ENCODE measurements at regions not wholly inside any gene's neighbourhood (a gene's known extent, or its start where the extent isn't known, plus 50 kb on each side); places are given as distances from the start of the nearest gene placed in this dataset.

DNA sequence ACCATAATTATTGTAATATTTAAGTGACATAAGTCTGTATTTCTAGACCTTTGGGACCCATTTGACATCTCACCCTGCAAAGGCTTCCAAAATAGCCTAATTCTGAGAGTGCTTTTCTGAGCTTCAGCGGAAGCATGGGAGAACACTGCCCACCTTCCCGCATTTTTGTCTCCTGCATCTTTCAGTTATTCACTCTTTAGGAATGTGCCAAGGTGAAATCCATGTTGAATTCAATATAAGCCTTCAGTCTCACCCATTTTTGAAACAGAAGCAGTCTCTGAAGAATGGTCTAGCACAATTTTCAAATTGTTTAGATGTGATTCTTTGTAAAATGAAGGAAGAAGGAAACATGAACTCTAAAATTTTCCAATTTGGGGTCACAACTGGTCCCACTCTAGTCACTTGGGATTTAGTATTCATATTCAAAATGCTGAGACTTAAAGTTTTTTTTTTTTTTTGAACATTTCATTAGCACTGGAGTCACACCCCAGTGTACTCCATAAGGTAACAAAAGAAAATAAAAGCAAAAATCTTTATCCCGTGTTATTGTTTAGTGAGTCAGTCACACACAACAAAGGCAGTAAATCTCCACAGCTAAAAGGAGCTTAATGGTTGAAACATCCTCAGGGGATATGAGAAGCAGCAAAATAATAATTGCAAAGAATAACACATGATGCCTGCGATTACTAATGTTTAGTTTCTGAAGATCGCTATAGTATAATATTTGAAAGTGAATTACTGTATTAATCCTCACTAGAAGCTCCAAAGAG, 479.9 kb upstream of the BTBD3 start:
- Mint-ChIP-seq H3K27me3 (ENCODE audit: low read depth) (no peaks in the 10 kb centered on the region), H3K4me3 (no peak overlapping the region), H3K4me1 (peaks cover 2% of the 10 kb centered on the region), H3K27ac (ENCODE audit: unreplicated experiment) (no peak overlapping the region), H3K36me3 (ENCODE audit: low read depth) (peaks cover 29% of the 10 kb centered on the region), H3K9me3 (peaks cover 33% of the 10 kb centered on the region)
- no peak for DNase-seq (ENCODE audit: low read depth, low spot score)
- TF ChIP-seq, protein P1, sequence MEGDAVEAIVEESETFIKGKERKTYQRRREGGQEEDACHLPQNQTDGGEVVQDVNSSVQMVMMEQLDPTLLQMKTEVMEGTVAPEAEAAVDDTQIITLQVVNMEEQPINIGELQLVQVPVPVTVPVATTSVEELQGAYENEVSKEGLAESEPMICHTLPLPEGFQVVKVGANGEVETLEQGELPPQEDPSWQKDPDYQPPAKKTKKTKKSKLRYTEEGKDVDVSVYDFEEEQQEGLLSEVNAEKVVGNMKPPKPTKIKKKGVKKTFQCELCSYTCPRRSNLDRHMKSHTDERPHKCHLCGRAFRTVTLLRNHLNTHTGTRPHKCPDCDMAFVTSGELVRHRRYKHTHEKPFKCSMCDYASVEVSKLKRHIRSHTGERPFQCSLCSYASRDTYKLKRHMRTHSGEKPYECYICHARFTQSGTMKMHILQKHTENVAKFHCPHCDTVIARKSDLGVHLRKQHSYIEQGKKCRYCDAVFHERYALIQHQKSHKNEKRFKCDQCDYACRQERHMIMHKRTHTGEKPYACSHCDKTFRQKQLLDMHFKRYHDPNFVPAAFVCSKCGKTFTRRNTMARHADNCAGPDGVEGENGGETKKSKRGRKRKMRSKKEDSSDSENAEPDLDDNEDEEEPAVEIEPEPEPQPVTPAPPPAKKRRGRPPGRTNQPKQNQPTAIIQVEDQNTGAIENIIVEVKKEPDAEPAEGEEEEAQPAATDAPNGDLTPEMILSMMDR (conservative IDR thresholded peaks at IDR 0.05), result no peak

GRCh38 chr20:11438412-11438811, 479.3 kb upstream of the BTBD3 start:
- TF ChIP-seq, protein P1 (conservative IDR thresholded peaks at IDR 0.05), result no peak
- Mint-ChIP-seq H3K4me1 (peaks cover 8% of the 10 kb centered on the region), H3K9me3 (peaks cover 31% of the 10 kb centered on the region), H3K27ac (ENCODE audit: unreplicated experiment) (no peak overlapping the region), H3K4me3 (no peak overlapping the region), H3K27me3 (ENCODE audit: low read depth) (no peaks in the 10 kb centered on the region), H3K36me3 (ENCODE audit: low read depth) (peaks cover 26% of the 10 kb centered on the region)
- DNase-seq (ENCODE audit: low read depth, low spot score), result no peak

GRCh38 chr20:11443382-11444119, 474.1 kb upstream of the BTBD3 start:
- Mint-ChIP-seq H3K27ac (ENCODE audit: unreplicated experiment) (peak overlapping the region; percentile 52), H3K4me1 (peaks cover 25% of the 10 kb centered on the region), H3K27me3 (ENCODE audit: low read depth) (no peaks in the 10 kb centered on the region), H3K9me3 (peaks cover 3% of the 10 kb centered on the region), H3K4me3 (no peak overlapping the region), H3K36me3 (ENCODE audit: low read depth) (peaks cover 4% of the 10 kb centered on the region)
- TF ChIP-seq, protein P1 (conservative IDR thresholded peaks at IDR 0.05), result no peak
- DNase-seq (ENCODE audit: low read depth, low spot score), result no peak

GRCh38 chr20:11445161-11445560, 472.5 kb upstream of the BTBD3 start:
- Mint-ChIP-seq H3K36me3 (ENCODE audit: low read depth) (peaks cover 4% of the 10 kb centered on the region), H3K27me3 (ENCODE audit: low read depth) (no peaks in the 10 kb centered on the region), H3K9me3 (peaks cover 3% of the 10 kb centered on the region), H3K4me3 (no peak overlapping the region), H3K4me1 (peaks cover 25% of the 10 kb centered on the region), H3K27ac (ENCODE audit: unreplicated experiment) (peak overlapping the region; percentile 24)
- TF ChIP-seq, protein P1 (conservative IDR thresholded peaks at IDR 0.05), result no peak
- no peak for DNase-seq (ENCODE audit: low read depth, low spot score)

- no peak overlapping the region for H3K4me3 Mint-ChIP-seq
- no peak for DNase-seq (ENCODE audit: low read depth, low spot score)
- H3K27ac Mint-ChIP-seq (ENCODE audit: unreplicated experiment), result no peak overlapping the region
- no peaks in the 10 kb centered on the region for H3K27me3 Mint-ChIP-seq (ENCODE audit: low read depth)
- TF ChIP-seq, protein P1 (conservative IDR thresholded peaks at IDR 0.05), result no peak
- peaks cover 25% of the 10 kb centered on the region for H3K4me1 Mint-ChIP-seq
- peaks cover 4% of the 10 kb centered on the region for H3K36me3 Mint-ChIP-seq (ENCODE audit: low read depth)
- H3K9me3 Mint-ChIP-seq, result peaks cover 3% of the 10 kb centered on the region
Observed at GRCh38 chr20:11445891-11446290, 471.8 kb upstream of the BTBD3 start.

Measured in neural crest cell (in vitro differentiated cells).